ENCODE measurements at regions not wholly inside any gene's neighbourhood (a gene's known extent, or its start where the extent isn't known, plus 50 kb on each side); places are given as distances from the start of the nearest gene placed in this dataset.

DNA sequence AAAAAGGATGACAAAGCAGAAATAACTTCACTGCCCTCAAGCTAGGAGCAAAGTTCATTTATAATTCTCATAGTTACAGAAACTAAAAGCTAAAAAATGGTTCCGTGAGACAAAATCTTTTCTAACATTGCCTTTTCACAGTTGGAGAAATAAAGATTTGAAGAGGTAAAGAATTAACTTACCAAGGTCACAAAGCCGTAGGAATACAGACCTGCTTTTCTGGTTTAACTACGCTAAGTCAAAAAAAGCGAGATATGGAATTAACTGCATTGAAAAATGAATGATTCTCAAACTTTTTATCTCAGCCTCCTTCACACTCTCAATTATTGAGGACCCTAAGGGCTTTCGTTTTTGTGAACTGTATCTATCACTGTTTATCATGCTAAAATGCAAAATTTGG lies 95.3 kb downstream of the SLC17A6 start:
- H3K4me1 Mint-ChIP-seq (ENCODE audit: insufficient read depth, unreplicated experiment): no peaks in the 10 kb centered on the region
- no peaks in the 10 kb centered on the region for H3K36me3 Mint-ChIP-seq (ENCODE audit: insufficient read depth, unreplicated experiment)
- no peak for DNase-seq (ENCODE audit: unreplicated experiment)
- H3K27me3 Mint-ChIP-seq (ENCODE audit: insufficient read depth, unreplicated experiment): no peaks in the 10 kb centered on the region
- intact Hi-C loops (cut with micrococcal nuclease): no loop called here
- H3K4me3 Mint-ChIP-seq (ENCODE audit: unreplicated experiment): no peak overlapping the region
- TF ChIP-seq, protein P1, sequence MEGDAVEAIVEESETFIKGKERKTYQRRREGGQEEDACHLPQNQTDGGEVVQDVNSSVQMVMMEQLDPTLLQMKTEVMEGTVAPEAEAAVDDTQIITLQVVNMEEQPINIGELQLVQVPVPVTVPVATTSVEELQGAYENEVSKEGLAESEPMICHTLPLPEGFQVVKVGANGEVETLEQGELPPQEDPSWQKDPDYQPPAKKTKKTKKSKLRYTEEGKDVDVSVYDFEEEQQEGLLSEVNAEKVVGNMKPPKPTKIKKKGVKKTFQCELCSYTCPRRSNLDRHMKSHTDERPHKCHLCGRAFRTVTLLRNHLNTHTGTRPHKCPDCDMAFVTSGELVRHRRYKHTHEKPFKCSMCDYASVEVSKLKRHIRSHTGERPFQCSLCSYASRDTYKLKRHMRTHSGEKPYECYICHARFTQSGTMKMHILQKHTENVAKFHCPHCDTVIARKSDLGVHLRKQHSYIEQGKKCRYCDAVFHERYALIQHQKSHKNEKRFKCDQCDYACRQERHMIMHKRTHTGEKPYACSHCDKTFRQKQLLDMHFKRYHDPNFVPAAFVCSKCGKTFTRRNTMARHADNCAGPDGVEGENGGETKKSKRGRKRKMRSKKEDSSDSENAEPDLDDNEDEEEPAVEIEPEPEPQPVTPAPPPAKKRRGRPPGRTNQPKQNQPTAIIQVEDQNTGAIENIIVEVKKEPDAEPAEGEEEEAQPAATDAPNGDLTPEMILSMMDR (IDR thresholded peaks at IDR 0.05; ENCODE audit: unreplicated experiment): no peak
- ChIA-PET CTCF (interaction anchor here (0.7 kb wide), 1 partner anchor 1781 kb away, joined by 5 read pairs; no protein-coding TSS in a partner anchor), POLR2A (no interaction called here)
- no peaks in the 10 kb centered on the region for H3K9me3 Mint-ChIP-seq (ENCODE audit: unreplicated experiment)
- H3K27ac Mint-ChIP-seq (ENCODE audit: low read depth, unreplicated experiment): no peak overlapping the region
- BruUV-seq (replicated peaks): no TSS peak

DNA sequence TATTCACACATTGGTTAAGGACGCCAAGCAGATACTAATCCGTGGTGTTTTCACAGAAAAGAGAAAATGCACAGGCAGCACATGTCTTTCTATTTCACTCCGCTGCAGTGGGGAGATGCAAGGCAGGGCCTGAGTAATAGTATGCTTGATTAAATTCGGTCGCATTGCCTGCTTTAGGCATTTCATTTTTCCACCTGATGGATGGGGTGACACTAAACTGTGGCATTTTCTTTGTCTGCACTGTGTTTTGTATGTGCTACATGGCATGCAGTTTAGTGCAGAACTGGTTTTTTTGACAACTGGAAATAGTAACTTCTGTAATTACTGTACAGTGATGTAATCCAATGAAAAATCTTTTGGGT lies 94.9 kb downstream of the SLC17A6 start:
- Mint-ChIP-seq H3K27me3 (ENCODE audit: insufficient read depth, unreplicated experiment) (no peaks in the 10 kb centered on the region), H3K4me1 (ENCODE audit: insufficient read depth, unreplicated experiment) (no peaks in the 10 kb centered on the region), H3K36me3 (ENCODE audit: insufficient read depth, unreplicated experiment) (no peaks in the 10 kb centered on the region), H3K27ac (ENCODE audit: low read depth, unreplicated experiment) (no peak overlapping the region), H3K4me3 (ENCODE audit: unreplicated experiment) (no peak overlapping the region), H3K9me3 (ENCODE audit: unreplicated experiment) (no peaks in the 10 kb centered on the region)
- DNase-seq (ENCODE audit: unreplicated experiment): no peak
- TF ChIP-seq, protein P1 (IDR thresholded peaks at IDR 0.05; ENCODE audit: unreplicated experiment): no peak
- POLR2A ChIA-PET: no interaction called here
- BruUV-seq (replicated peaks): no TSS peak
- CTCF ChIA-PET: interaction anchor here (0.7 kb wide), 1 partner anchor 1780 kb away, joined by 5 read pairs; no protein-coding TSS in a partner anchor
- intact Hi-C loops (cut with micrococcal nuclease): no loop called here

DNA sequence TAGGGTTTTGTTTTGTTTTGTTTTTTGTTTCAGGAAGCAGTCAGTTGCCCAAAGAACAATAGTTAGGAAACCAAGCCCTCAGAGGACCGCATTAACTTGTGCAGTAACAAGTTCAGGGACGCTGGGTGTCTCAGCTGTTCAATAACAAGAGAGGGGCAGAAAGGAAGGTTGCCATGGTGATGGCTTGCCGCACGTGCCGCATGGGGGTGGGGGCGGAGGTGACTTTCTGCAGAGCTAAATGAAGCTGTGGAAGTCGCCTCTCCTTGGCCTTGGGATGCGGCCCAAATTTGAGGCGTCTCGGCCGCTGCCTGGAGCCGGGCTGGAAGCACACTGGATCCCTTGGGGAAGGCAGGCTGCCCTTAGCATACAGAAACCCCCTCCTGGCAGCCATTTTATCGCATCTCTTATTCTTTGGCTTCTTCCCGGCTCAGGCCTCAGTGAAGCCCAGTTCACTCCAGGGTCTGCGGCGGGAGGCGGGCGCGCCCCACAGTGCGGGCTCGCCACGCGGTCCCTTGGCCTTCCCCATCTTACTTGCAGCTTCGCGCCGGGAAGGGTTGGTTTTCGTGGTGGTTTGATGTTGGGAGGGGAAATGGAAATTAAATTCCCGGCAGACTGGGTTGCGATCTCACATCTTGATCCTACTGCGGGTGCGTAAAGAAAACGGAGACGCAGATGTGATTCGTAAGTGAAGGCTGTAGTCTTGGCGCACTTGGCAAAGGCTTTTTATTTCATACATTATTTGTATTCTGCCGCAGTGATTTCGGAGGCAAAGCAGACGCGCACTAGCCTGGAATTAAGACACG lies 94.3 kb downstream of the SLC17A6 start:
- Mint-ChIP-seq H3K27me3 (ENCODE audit: insufficient read depth, unreplicated experiment) (no peaks in the 10 kb centered on the region), H3K4me3 (ENCODE audit: unreplicated experiment) (no peak overlapping the region), H3K9me3 (ENCODE audit: unreplicated experiment) (no peaks in the 10 kb centered on the region), H3K27ac (ENCODE audit: low read depth, unreplicated experiment) (no peak overlapping the region), H3K4me1 (ENCODE audit: insufficient read depth, unreplicated experiment) (no peaks in the 10 kb centered on the region), H3K36me3 (ENCODE audit: insufficient read depth, unreplicated experiment) (no peaks in the 10 kb centered on the region)
- TF ChIP-seq, protein P1 (IDR thresholded peaks at IDR 0.05; ENCODE audit: unreplicated experiment): no peak
- DNase-seq (ENCODE audit: unreplicated experiment): no peak
- intact Hi-C loops (cut with micrococcal nuclease): no loop called here
- POLR2A ChIA-PET: no interaction called here
- CTCF ChIA-PET: no interaction called here
- no TSS peak for BruUV-seq (replicated peaks)

DNA sequence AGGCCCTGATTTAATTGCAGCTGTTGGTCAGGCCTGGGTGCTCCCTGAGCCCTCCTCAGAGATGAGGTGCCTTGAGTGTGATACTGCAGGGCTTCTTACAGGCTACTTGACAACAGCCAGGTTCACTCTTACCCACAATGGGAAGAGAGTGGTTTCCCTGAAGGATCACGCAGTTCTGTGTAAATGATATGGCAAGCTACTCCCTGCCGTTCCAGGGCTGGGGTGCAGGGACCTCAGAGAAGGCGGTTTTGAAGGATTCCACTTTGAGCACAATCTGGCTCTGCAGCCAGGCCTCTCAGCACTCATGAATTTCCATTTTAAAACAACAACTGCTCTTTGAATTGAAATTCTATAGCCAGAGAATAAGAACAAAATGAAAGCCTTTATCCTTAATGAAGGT lies 92.9 kb downstream of the SLC17A6 start:
- Mint-ChIP-seq H3K9me3 (ENCODE audit: unreplicated experiment) (no peaks in the 10 kb centered on the region), H3K27ac (ENCODE audit: low read depth, unreplicated experiment) (no peak overlapping the region), H3K4me1 (ENCODE audit: insufficient read depth, unreplicated experiment) (no peaks in the 10 kb centered on the region), H3K36me3 (ENCODE audit: insufficient read depth, unreplicated experiment) (no peaks in the 10 kb centered on the region), H3K4me3 (ENCODE audit: unreplicated experiment) (no peak overlapping the region), H3K27me3 (ENCODE audit: insufficient read depth, unreplicated experiment) (peaks cover 7% of the 10 kb centered on the region)
- intact Hi-C loops (cut with micrococcal nuclease): no loop called here
- ChIA-PET POLR2A (no interaction called here), CTCF (no interaction called here)
- DNase-seq (ENCODE audit: unreplicated experiment): no peak
- TF ChIP-seq, protein P1 (IDR thresholded peaks at IDR 0.05; ENCODE audit: unreplicated experiment): no peak
- no TSS peak for BruUV-seq (replicated peaks)

All from MCF 10A (cell line).